ENCODE measurements at regions not wholly inside any gene's neighbourhood (a gene's known extent, or its start where the extent isn't known, plus 50 kb on each side); places are given as distances from the start of the nearest gene placed in this dataset.

- H3K27me3 Mint-ChIP-seq, result no peaks in the 10 kb centered on the region
These were observed 51.1 kb downstream of the HYCC1 start for GRCh38 chr7:22962775-22963350.

GRCh38 chr7:22958742-22959141 lies 55.2 kb downstream of the HYCC1 start:
- no peak overlapping the region for H3K27ac Mint-ChIP-seq
- peak overlapping the region in 1 of 4 donors; percentile 34 for H3K4me3 Mint-ChIP-seq
- H3K36me3 Mint-ChIP-seq, result peaks cover 2% of the 10 kb centered on the region
- peaks cover 8 to 9% (median 8%) of the 10 kb centered on the region in 3 donors for H3K4me1 Mint-ChIP-seq
- no peaks in the 10 kb centered on the region for H3K9me3 Mint-ChIP-seq
- H3K27me3 Mint-ChIP-seq, result no peaks in the 10 kb centered on the region

More at GRCh38 chr7:22962775-22963350, 51.1 kb downstream of the HYCC1 start:
- no peaks in the 10 kb centered on the region for H3K9me3 Mint-ChIP-seq
- peaks cover 6 to 9% (median 8%) of the 10 kb centered on the region in 3 donors for H3K4me1 Mint-ChIP-seq
- no peak overlapping the region for H3K27ac Mint-ChIP-seq
- H3K4me3 Mint-ChIP-seq, result no peak overlapping the region
- peaks cover 6% of the 10 kb centered on the region for H3K36me3 Mint-ChIP-seq

GRCh38 chr7:22954251-22954650 lies 59.7 kb downstream of the HYCC1 start:
- Mint-ChIP-seq H3K9me3 (no peaks in the 10 kb centered on the region), H3K27me3 (no peaks in the 10 kb centered on the region), H3K27ac (no peak overlapping the region)

GRCh38 chr7:22952306-22953015 lies 61.5 kb downstream of the HYCC1 start:
- no peaks in the 10 kb centered on the region for H3K27me3 Mint-ChIP-seq
- peaks cover 0 to 2% (median 0%) of the 10 kb centered on the region in 3 donors for H3K4me1 Mint-ChIP-seq
- no peaks in the 10 kb centered on the region for H3K9me3 Mint-ChIP-seq
- H3K27ac Mint-ChIP-seq, result no peak overlapping the region
- no peak overlapping the region for H3K4me3 Mint-ChIP-seq
- no peaks in the 10 kb centered on the region for H3K36me3 Mint-ChIP-seq

More at GRCh38 chr7:22954251-22954650, 59.7 kb downstream of the HYCC1 start:
- no peak overlapping the region for H3K4me3 Mint-ChIP-seq
- peaks cover 7 to 9% (median 8%) of the 10 kb centered on the region in 3 donors for H3K4me1 Mint-ChIP-seq
- H3K36me3 Mint-ChIP-seq, result peaks cover 2% of the 10 kb centered on the region

GRCh38 chr7:22949944-22950343 lies 64.0 kb downstream of the HYCC1 start:
- Mint-ChIP-seq H3K27me3 (no peaks in the 10 kb centered on the region), H3K36me3 (peaks cover 2% of the 10 kb centered on the region), H3K4me3 (no peak overlapping the region), H3K9me3 (no peaks in the 10 kb centered on the region), H3K4me1 (no peaks in the 10 kb centered on the region), H3K27ac (peak overlapping the region in 1 of 3 donors; percentile 3)

- no peaks in the 10 kb centered on the region for H3K27me3 Mint-ChIP-seq
- no peak overlapping the region for H3K27ac Mint-ChIP-seq
- H3K9me3 Mint-ChIP-seq, result no peaks in the 10 kb centered on the region
- H3K36me3 Mint-ChIP-seq, result peaks cover 3% of the 10 kb centered on the region
- H3K4me3 Mint-ChIP-seq, result no peak overlapping the region
- no peaks in the 10 kb centered on the region for H3K4me1 Mint-ChIP-seq
These were observed 64.7 kb downstream of the HYCC1 start for GRCh38 chr7:22949221-22949620.

GRCh38 chr7:22948770-22949169 lies 65.2 kb downstream of the HYCC1 start:
- Mint-ChIP-seq H3K9me3 (no peaks in the 10 kb centered on the region), H3K27me3 (no peaks in the 10 kb centered on the region), H3K27ac (no peak overlapping the region), H3K36me3 (peaks cover 3% of the 10 kb centered on the region), H3K4me1 (no peaks in the 10 kb centered on the region), H3K4me3 (no peak overlapping the region)

- Mint-ChIP-seq H3K4me1 (no peaks in the 10 kb centered on the region), H3K4me3 (no peak overlapping the region)
These were observed 68.3 kb downstream of the HYCC1 start for GRCh38 chr7:22945584-22945983.

GRCh38 chr7:22944510-22944909 lies 69.4 kb downstream of the HYCC1 start:
- Mint-ChIP-seq H3K27me3 (no peaks in the 10 kb centered on the region), H3K4me1 (no peaks in the 10 kb centered on the region), H3K36me3 (peaks cover 6% of the 10 kb centered on the region), H3K27ac (no peak overlapping the region), H3K9me3 (no peaks in the 10 kb centered on the region), H3K4me3 (no peak overlapping the region)

More at GRCh38 chr7:22945584-22945983, 68.3 kb downstream of the HYCC1 start:
- Mint-ChIP-seq H3K27me3 (no peaks in the 10 kb centered on the region), H3K27ac (no peak overlapping the region), H3K36me3 (peaks cover 4% of the 10 kb centered on the region), H3K9me3 (no peaks in the 10 kb centered on the region)

- no peaks in the 10 kb centered on the region for H3K4me1 Mint-ChIP-seq
- no peaks in the 10 kb centered on the region for H3K27me3 Mint-ChIP-seq
These were observed 69.9 kb downstream of the HYCC1 start for GRCh38 chr7:22944022-22944421.

GRCh38 chr7:22942191-22942590 lies 71.7 kb downstream of the HYCC1 start:
- no peaks in the 10 kb centered on the region for H3K4me1 Mint-ChIP-seq
- H3K4me3 Mint-ChIP-seq, result no peak overlapping the region
- no peak overlapping the region for H3K27ac Mint-ChIP-seq
- no peaks in the 10 kb centered on the region for H3K9me3 Mint-ChIP-seq
- no peaks in the 10 kb centered on the region for H3K27me3 Mint-ChIP-seq
- peaks cover 9% of the 10 kb centered on the region for H3K36me3 Mint-ChIP-seq

More at GRCh38 chr7:22944022-22944421, 69.9 kb downstream of the HYCC1 start:
- H3K27ac Mint-ChIP-seq, result no peak overlapping the region
- no peaks in the 10 kb centered on the region for H3K9me3 Mint-ChIP-seq
- no peak overlapping the region for H3K4me3 Mint-ChIP-seq
- H3K36me3 Mint-ChIP-seq, result peaks cover 6% of the 10 kb centered on the region

- H3K27ac Mint-ChIP-seq, result no peak overlapping the region
- no peak overlapping the region for H3K4me3 Mint-ChIP-seq
- H3K27me3 Mint-ChIP-seq, result no peaks in the 10 kb centered on the region
- H3K9me3 Mint-ChIP-seq, result no peaks in the 10 kb centered on the region
- no peaks in the 10 kb centered on the region for H3K4me1 Mint-ChIP-seq
- peaks cover 6% of the 10 kb centered on the region for H3K36me3 Mint-ChIP-seq
These were observed 74.1 kb downstream of the HYCC1 start for GRCh38 chr7:22939842-22940241.

GRCh38 chr7:22937946-22938345 lies 76.0 kb downstream of the HYCC1 start:
- no peak overlapping the region for H3K27ac Mint-ChIP-seq
- H3K4me3 Mint-ChIP-seq, result no peak overlapping the region
- H3K36me3 Mint-ChIP-seq, result peaks cover 6% of the 10 kb centered on the region
- H3K4me1 Mint-ChIP-seq, result no peaks in the 10 kb centered on the region
- H3K9me3 Mint-ChIP-seq, result no peaks in the 10 kb centered on the region
- no peaks in the 10 kb centered on the region for H3K27me3 Mint-ChIP-seq

GRCh38 chr7:22936246-22936645 lies 77.7 kb downstream of the HYCC1 start:
- H3K9me3 Mint-ChIP-seq, result no peaks in the 10 kb centered on the region
- no peak overlapping the region for H3K4me3 Mint-ChIP-seq
- peaks cover 0 to 2% (median 0%) of the 10 kb centered on the region in 3 donors for H3K4me1 Mint-ChIP-seq
- H3K27ac Mint-ChIP-seq, result no peak overlapping the region
- no peaks in the 10 kb centered on the region for H3K27me3 Mint-ChIP-seq
- H3K36me3 Mint-ChIP-seq, result peaks cover 9% of the 10 kb centered on the region

- peaks cover 0 to 2% (median 0%) of the 10 kb centered on the region in 3 donors for H3K9me3 Mint-ChIP-seq
- no peak overlapping the region for H3K27ac Mint-ChIP-seq
- H3K36me3 Mint-ChIP-seq, result peaks cover 5% of the 10 kb centered on the region
These were observed 78.7 kb downstream of the HYCC1 start for GRCh38 chr7:22935269-22935668.

More at GRCh38 chr7:22935269-22935668, 78.7 kb downstream of the HYCC1 start:
- Mint-ChIP-seq H3K4me3 (no peak overlapping the region), H3K4me1 (peaks cover 0 to 2% (median 0%) of the 10 kb centered on the region in 3 donors), H3K27me3 (no peaks in the 10 kb centered on the region)
